Endothelial cell of umbilical vein (primary cell): ENCODE measurements at regions not wholly inside any gene's neighbourhood (a gene's known extent, or its start where the extent isn't known, plus 50 kb on each side); places are given as distances from the start of the nearest gene placed in this dataset.

Experiments used
- BruUV-seq: library from RNA; stranded (reverse); fragments of 400-500 nt; replicated peaks from 2 replicates; lab custom pipeline; 2021; lab: Mats Ljungman, UMichigan
- CTCF ChIA-PET: fragments of 300-600, 350-600 bp; sonication (Branson Sonifier 250); formaldehyde crosslinking; loops from one replicate; lab custom pipeline; 2021; ENCODE audit warnings: antibody characterized with exemption, inconsistent platforms; lab: Charles Lee
- POLR2A ChIA-PET: fragments of 300-600, 350-600 bp; sonication (Branson Sonifier 250); formaldehyde crosslinking; loops from one replicate; lab custom pipeline; 2021; ENCODE audit warnings: antibody characterized with exemption, inconsistent platforms; lab: Charles Lee
- DNase-seq: peaks from one replicate; pipeline ENCODE4 v3.0.0-alpha.2; 2011; ENCODE audit warnings: low read depth, low spot score
- FAIRE-seq: peaks from 2 replicates; lab custom pipeline; 2011; peaks lifted over from hg19 to GRCh38; lab: Jason Lieb, UNC
- H2AFZ ChIP-seq: 2 replicates; pipeline ENCODE4 v1.6.0; 2012; ENCODE audit warnings: low read depth, low read length, control low read depth, inconsistent platforms
- H3K27ac ChIP-seq: 2 replicates; pipeline ENCODE4 v1.5.1; 2011; ENCODE audit warnings: low read depth, mild to moderate bottlenecking, control low read depth, low read length, moderate library complexity; ENCODE audit not compliant: insufficient read depth
- H3K27me3 ChIP-seq, 2 experiments: 2 replicates each; pipeline versions ENCODE4 v1.6.0 to v1.6.1; 2011; ENCODE audit warnings: low read length in 2 of 2, mixed read lengths in 1 of 2; ENCODE audit not compliant: control insufficient read depth in 2 of 2, insufficient read depth in 2 of 2
- H3K36me3 ChIP-seq, 2 experiments: 2 replicates in 1 of 2; 3 replicates in 1 of 2; pipeline ENCODE4 v1.5.1; 2011; ENCODE audit warnings: low read length in 2 of 2, mild to moderate bottlenecking in 1 of 2, moderate library complexity in 1 of 2; ENCODE audit not compliant: control insufficient read depth in 2 of 2, insufficient read depth in 2 of 2; ENCODE audit errors: extremely low read depth in 1 of 2
- H3K4me1 ChIP-seq: 3 replicates; pipeline ENCODE4 v1.5.1; 2011; ENCODE audit warnings: mild to moderate bottlenecking, low read length; ENCODE audit not compliant: control insufficient read depth, insufficient read depth; ENCODE audit errors: extremely low read depth
- H3K4me2 ChIP-seq: 2 replicates; pipeline ENCODE4 v1.6.1; 2011; ENCODE audit warnings: low read length, control low read depth, mixed read lengths; ENCODE audit not compliant: insufficient read depth
- H3K4me3 ChIP-seq, 3 experiments: fragments of 200-600 bp in 1 of 3; sonication (generic), shearing (Covaris generic) in 1 of 3; replicated peaks in 1 of 3; 2 replicates each; pipeline ENCODE4 v1.5.1; 2011 to 2016; ENCODE audit warnings: control low read depth in 3 of 3, low read length in 3 of 3, mild to moderate bottlenecking in 2 of 3, inconsistent platforms in 1 of 3, low read depth in 1 of 3, moderate library complexity in 1 of 3; ENCODE audit not compliant: insufficient read depth in 1 of 3
- H3K79me2 ChIP-seq: 2 replicates; pipeline ENCODE4 v1.6.0; 2012; ENCODE audit warnings: low read length, inconsistent platforms; ENCODE audit not compliant: control insufficient read depth, insufficient read depth
- H3K9ac ChIP-seq: replicated peaks from 2 replicates; pipeline ENCODE3; 2011; ENCODE audit warnings: low read length, control low read depth; ENCODE audit not compliant: insufficient read depth; ENCODE audit errors: extremely low read depth
- H3K9me1 ChIP-seq: replicated peaks from 3 replicates; pipeline ENCODE4 v1.6.0; 2011; ENCODE audit warnings: mild to moderate bottlenecking, low read length; ENCODE audit not compliant: control insufficient read depth, insufficient read depth; ENCODE audit errors: extremely low read depth
- H3K9me3 ChIP-seq: replicated peaks from 2 replicates; pipeline ENCODE4 v1.5.1; 2012; ENCODE audit warnings: low read length, inconsistent platforms; ENCODE audit not compliant: control insufficient read depth, insufficient read depth
- H4K20me1 ChIP-seq: replicated peaks from 2 replicates; pipeline ENCODE3; 2011; ENCODE audit warnings: mild to moderate bottlenecking, low read length; ENCODE audit not compliant: control insufficient read depth, insufficient read depth; ENCODE audit errors: extremely low read depth
- EZH2 ChIP-seq: IDR thresholded peaks from 2 replicates; pipeline ENCODE4 v1.6.1; 2012; ENCODE audit warnings: borderline replicate concordance, low read depth, mild to moderate bottlenecking, moderate library complexity, low read length, inconsistent platforms; ENCODE audit not compliant: severe bottlenecking
- FOS ChIP-seq: IDR thresholded peaks from 2 replicates; pipeline ENCODE4 v1.6.1; 2011; ENCODE audit warnings: mild to moderate bottlenecking, low read length, moderate library complexity, borderline replicate concordance; ENCODE audit not compliant: insufficient read depth
- GATA2 ChIP-seq: IDR thresholded peaks from 2 replicates; pipeline ENCODE4 v1.7.0; 2011; ENCODE audit warnings: low read depth, mild to moderate bottlenecking, moderate library complexity, mixed read lengths, low read length; ENCODE audit not compliant: insufficient read length, insufficient read depth
- JUN ChIP-seq: IDR thresholded peaks from 2 replicates; pipeline ENCODE4 v1.6.1; 2011; ENCODE audit warnings: borderline replicate concordance, low read depth; ENCODE audit not compliant: insufficient read length, insufficient read depth
- MYC ChIP-seq: IDR thresholded peaks from one replicate; pipeline ENCODE4 v1.6.1; 2011; ENCODE audit warnings: mild to moderate bottlenecking, low read depth, low read length
- POLR2A ChIP-seq: IDR thresholded peaks from 2 replicates; pipeline ENCODE4 v1.6.1; 2012; ENCODE audit warnings: low read depth, mild to moderate bottlenecking, control low read depth, low read length
- POLR2AphosphoS5 ChIP-seq: IDR thresholded peaks from 2 replicates; pipeline ENCODE4 v1.6.1; 2012; ENCODE audit warnings: low read depth, mild to moderate bottlenecking, control low read depth, low read length, moderate library complexity; ENCODE audit not compliant: insufficient read depth
- dilution Hi-C: fragments of 300-500 bp; cut with MboI; formaldehyde crosslinking; loops from one replicate; pipeline ENCODE4 v1.15.0; 2019; ENCODE audit warnings: low sequenced_read_pairs; ENCODE audit not compliant: extremely low pct_ligation_motif_present
- intact Hi-C: fragments of 100-400 bp; cut with micrococcal nuclease; formaldehyde crosslinking; loops from one replicate; pipeline ENCODE4 v1.10.0; 2022
- TF ChIP-seq, protein P1 (sequence below), 2 donors: IDR thresholded peaks; 1 replicate in 1 of 2; 2 replicates in 1 of 2; pipeline ENCODE4 v1.5.1; 2011; ENCODE audit warnings: low read length in 2 of 2, mild to moderate bottlenecking in 2 of 2, moderate library complexity in 2 of 2, control low read depth in 1 of 2, inconsistent platforms in 1 of 2, low read depth in 1 of 2; ENCODE audit not compliant: insufficient read depth in 1 of 2; ENCODE audit errors: extremely low read depth in 1 of 2
- TF ChIP-seq, protein P2 (sequence below): IDR thresholded peaks from 2 replicates; pipeline ENCODE4 v1.6.1; 2011; ENCODE audit not compliant: insufficient read depth, insufficient read length

DNA sequence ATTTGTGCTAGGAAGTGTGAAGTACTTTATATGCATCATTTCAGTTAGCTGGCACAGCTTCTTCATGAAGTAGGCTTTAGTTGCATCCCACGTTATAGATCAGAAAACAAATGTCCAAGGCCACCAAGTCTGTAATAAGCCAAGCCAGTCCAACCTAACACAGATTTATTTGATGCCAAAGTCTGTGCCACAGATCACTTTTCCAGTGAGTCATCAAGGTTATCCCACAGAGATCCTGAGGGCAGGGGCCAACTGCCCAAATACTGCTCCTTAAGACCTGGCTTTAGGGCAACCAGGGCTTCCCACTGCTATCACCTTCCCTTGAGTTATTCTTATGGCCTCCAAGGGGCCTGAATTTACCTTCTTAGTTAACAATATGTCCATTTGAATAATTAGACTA, 1340.4 kb downstream of the XPNPEP1 start:
- Histone ChIP-seq H3K27ac (no peak overlapping the region), H2AFZ (no peak overlapping the region), H3K4me2 (no peak overlapping the region), H3K4me3 (no peak overlapping the region), H3K4me1 (no peaks in the 10 kb centered on the region), H3K79me2 (no peaks in the 10 kb centered on the region), H3K9ac (no peak overlapping the region), H3K9me3 (peaks cover 3% of the 10 kb centered on the region), H3K9me1 (no peaks in the 10 kb centered on the region), H3K27me3 (no peaks in the 10 kb centered on the region), H3K36me3 (no peaks in the 10 kb centered on the region), H4K20me1 (no peaks in the 10 kb centered on the region)
- no peak for DNase-seq
- dilution Hi-C loops, result no loop called here
- intact Hi-C loops, result no loop called here
- POLR2A ChIA-PET, result no interaction called here
- BruUV-seq, result no TSS peak
- TF ChIP-seq, protein P1, sequence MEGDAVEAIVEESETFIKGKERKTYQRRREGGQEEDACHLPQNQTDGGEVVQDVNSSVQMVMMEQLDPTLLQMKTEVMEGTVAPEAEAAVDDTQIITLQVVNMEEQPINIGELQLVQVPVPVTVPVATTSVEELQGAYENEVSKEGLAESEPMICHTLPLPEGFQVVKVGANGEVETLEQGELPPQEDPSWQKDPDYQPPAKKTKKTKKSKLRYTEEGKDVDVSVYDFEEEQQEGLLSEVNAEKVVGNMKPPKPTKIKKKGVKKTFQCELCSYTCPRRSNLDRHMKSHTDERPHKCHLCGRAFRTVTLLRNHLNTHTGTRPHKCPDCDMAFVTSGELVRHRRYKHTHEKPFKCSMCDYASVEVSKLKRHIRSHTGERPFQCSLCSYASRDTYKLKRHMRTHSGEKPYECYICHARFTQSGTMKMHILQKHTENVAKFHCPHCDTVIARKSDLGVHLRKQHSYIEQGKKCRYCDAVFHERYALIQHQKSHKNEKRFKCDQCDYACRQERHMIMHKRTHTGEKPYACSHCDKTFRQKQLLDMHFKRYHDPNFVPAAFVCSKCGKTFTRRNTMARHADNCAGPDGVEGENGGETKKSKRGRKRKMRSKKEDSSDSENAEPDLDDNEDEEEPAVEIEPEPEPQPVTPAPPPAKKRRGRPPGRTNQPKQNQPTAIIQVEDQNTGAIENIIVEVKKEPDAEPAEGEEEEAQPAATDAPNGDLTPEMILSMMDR (IDR thresholded peaks at IDR 0.05; ENCODE audit: extremely low read depth in 1 of 2, insufficient read depth in 1 of 2, low read depth in 1 of 2, low read length in 2 of 2), result no peak
- TF ChIP-seq FOS (no peak), POLR2A (no peak), POLR2AphosphoS5 (no peak), JUN (no peak), MYC (no peak), GATA2 (no peak), EZH2 (no peak)
- TF ChIP-seq, protein P2, sequence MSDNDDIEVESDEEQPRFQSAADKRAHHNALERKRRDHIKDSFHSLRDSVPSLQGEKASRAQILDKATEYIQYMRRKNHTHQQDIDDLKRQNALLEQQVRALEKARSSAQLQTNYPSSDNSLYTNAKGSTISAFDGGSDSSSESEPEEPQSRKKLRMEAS, result no peak
- FAIRE-seq, result no peak
- CTCF ChIA-PET, result no interaction called here
